ENCODE measurements at regions not wholly inside any gene's neighbourhood (a gene's known extent, or its start where the extent isn't known, plus 50 kb on each side); places are given as distances from the start of the nearest gene placed in this dataset.

GRCh38 chr9:6067426-6067825, 52.0 kb upstream of the RANBP6 start:
- 92% methylated on average over 2 of the region's 2 CpGs for WGBS (ENCODE audit: low lambda C conversion rate, missing lambda C conversion rate)
- no peaks in the 10 kb centered on the region for H3K9me2 ChIP-seq (replicated peaks; ENCODE audit: insufficient read depth)
- no peaks in the 10 kb centered on the region for H3K4me1 ChIP-seq (ENCODE audit: insufficient read depth)
- no peaks in the 10 kb centered on the region for H3K27me3 ChIP-seq
- no peak overlapping the region for H3K4me3 ChIP-seq
- H3K27ac ChIP-seq, result no peak overlapping the region
- H2AFZ ChIP-seq, result no peak overlapping the region
- no peaks in the 10 kb centered on the region for H3K36me3 ChIP-seq (replicated peaks; ENCODE audit: insufficient read depth, low read depth)
- TF ChIP-seq, protein P1, sequence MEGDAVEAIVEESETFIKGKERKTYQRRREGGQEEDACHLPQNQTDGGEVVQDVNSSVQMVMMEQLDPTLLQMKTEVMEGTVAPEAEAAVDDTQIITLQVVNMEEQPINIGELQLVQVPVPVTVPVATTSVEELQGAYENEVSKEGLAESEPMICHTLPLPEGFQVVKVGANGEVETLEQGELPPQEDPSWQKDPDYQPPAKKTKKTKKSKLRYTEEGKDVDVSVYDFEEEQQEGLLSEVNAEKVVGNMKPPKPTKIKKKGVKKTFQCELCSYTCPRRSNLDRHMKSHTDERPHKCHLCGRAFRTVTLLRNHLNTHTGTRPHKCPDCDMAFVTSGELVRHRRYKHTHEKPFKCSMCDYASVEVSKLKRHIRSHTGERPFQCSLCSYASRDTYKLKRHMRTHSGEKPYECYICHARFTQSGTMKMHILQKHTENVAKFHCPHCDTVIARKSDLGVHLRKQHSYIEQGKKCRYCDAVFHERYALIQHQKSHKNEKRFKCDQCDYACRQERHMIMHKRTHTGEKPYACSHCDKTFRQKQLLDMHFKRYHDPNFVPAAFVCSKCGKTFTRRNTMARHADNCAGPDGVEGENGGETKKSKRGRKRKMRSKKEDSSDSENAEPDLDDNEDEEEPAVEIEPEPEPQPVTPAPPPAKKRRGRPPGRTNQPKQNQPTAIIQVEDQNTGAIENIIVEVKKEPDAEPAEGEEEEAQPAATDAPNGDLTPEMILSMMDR (IDR thresholded peaks at IDR 0.05; ENCODE audit: poor library complexity), result no peak
- TF ChIP-seq EZH2phosphoT487 (IDR thresholded peaks at IDR 0.05; ENCODE audit: low read depth, severe bottlenecking, unreplicated experiment) (no peak), EZH2 (IDR thresholded peaks at IDR 0.05; ENCODE audit: borderline replicate concordance) (no peak)
- no peak overlapping the region for H3K4me2 ChIP-seq
- no peaks in the 10 kb centered on the region for H3K79me2 ChIP-seq
- DNase-seq (ENCODE audit: low spot score), result no peak
- no peaks in the 10 kb centered on the region for H3K9me3 ChIP-seq (ENCODE audit: low read depth)
- no peaks in the 10 kb centered on the region for H4K20me1 ChIP-seq (ENCODE audit: insufficient read depth, poor library complexity, severe bottlenecking)

Data from hepatocyte (in vitro differentiated cells).